RWPE1 (cell line): ENCODE measurements at regions not wholly inside any gene's neighbourhood (a gene's known extent, or its start where the extent isn't known, plus 50 kb on each side); places are given as distances from the start of the nearest gene placed in this dataset.

Experiments used
- CTCF ChIA-PET: fragments of 350-600 bp; sonication (Branson Sonifier 250); formaldehyde crosslinking; extraction: SDS; loops from one replicate; lab custom pipeline; 2021; lab: Yijun Ruan, JAX
- POLR2A ChIA-PET: fragments of 400-600 bp; formaldehyde crosslinking; extraction: SDS; loops from one replicate; lab custom pipeline; 2020; ENCODE audit warnings: antibody characterized with exemption; ENCODE audit not compliant: low non-redundant PET; lab: Yijun Ruan, JAX
- DNase-seq: peaks from one replicate; pipeline ENCODE4 v3.0.0; 2012; ENCODE audit warnings: low spot score
- H3K27ac ChIP-seq: fragments of 450-650 bp; 2 replicates; pipeline ENCODE4 v1.5.1; 2017
- TF ChIP-seq, protein P1 (sequence below): fragments of 450-650 bp; conservative IDR thresholded peaks from 2 replicates; pipeline ENCODE4 v1.5.1; 2017; ENCODE audit warnings: low read depth, mild to moderate bottlenecking

DNA sequence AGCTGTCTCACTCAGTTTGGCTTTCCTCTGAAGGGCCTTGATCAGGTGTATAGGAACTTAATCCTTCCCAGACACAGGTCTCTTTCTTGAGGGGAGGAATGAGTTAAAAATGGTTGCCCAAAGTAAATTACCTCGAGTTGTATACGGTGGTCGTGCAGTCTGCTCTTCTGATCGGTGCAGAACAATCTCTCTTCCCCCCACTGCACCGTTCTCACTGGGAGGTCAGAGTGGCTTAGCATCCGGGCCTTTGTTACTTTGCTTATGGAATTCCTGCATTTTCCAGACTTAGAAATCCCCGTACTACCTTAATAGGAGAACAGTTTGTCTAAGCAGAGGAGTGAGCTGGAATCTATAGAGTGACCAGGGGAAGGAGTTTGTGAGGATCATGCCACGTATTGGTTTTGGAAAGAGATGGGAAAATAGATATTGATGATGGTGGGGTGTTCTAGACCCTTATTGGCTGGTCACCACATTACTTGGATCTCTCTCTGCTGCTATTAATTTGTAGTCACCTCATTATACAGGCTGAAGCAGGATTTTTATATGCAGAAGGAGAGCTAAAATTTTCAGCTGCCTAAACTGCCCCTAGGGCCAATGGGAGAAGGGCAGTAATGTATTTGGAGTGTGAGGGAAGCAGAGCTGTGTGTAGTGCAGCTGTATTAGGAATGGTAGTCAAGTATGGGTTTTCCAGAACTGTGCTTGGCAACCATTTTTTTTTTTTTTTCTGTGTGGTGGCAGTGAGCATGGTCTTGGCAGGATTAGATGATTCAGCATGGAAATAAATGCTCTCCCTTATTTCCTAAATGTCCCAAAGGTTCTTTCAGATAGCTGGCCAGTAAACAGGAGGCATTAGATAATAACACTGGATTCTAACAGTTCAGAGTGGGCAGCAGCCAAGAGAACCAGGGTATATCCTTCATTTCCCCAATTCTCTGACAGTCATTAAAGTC is 81.5 kb downstream of the NDUFS5 start:
- TF ChIP-seq, protein P1, sequence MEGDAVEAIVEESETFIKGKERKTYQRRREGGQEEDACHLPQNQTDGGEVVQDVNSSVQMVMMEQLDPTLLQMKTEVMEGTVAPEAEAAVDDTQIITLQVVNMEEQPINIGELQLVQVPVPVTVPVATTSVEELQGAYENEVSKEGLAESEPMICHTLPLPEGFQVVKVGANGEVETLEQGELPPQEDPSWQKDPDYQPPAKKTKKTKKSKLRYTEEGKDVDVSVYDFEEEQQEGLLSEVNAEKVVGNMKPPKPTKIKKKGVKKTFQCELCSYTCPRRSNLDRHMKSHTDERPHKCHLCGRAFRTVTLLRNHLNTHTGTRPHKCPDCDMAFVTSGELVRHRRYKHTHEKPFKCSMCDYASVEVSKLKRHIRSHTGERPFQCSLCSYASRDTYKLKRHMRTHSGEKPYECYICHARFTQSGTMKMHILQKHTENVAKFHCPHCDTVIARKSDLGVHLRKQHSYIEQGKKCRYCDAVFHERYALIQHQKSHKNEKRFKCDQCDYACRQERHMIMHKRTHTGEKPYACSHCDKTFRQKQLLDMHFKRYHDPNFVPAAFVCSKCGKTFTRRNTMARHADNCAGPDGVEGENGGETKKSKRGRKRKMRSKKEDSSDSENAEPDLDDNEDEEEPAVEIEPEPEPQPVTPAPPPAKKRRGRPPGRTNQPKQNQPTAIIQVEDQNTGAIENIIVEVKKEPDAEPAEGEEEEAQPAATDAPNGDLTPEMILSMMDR = no peak
- no peak for DNase-seq
- POLR2A ChIA-PET = interaction anchor here (0.6 to 1.7 kb wide), 2 partner anchors 25 to 106 kb away, joined by 4 to 7 read pairs; no protein-coding TSS in a partner anchor
- peak overlapping the region; percentile 93; the same call in 1 of the 2 replicates for H3K27ac ChIP-seq
- CTCF ChIA-PET = interaction anchor here (1.1 to 3.4 kb wide), 2 partner anchors 26 to 84 kb away, joined by 4 to 32 read pairs; no protein-coding TSS in a partner anchor

DNA sequence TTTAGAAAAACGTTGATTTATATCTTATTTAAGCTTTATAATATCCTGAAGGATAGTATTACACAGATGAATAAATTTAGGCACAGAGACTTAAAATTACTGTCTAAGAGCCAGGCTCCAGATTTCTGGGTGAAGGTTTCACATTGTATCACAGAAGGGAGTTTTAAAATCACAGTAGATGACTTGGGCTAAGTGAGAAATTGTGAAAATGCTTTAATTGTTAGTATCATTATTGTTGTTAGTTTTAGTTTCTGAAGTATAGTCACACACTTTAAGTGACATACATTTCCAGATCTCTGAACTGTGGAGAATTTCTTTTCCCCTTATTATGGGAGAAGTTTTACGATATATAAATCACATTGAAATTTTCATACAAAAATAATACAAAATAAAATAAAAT is 83.5 kb downstream of the NDUFS5 start:
- TF ChIP-seq, protein P1 = no peak
- H3K27ac ChIP-seq = peak overlapping the region; percentile 55; the same call in 1 of the 2 replicates
- POLR2A ChIA-PET = interaction anchor here (0.6 kb wide), 2 partner anchors 77 to 142 kb away, joined by 3 to 4 read pairs; no protein-coding TSS in a partner anchor

DNA sequence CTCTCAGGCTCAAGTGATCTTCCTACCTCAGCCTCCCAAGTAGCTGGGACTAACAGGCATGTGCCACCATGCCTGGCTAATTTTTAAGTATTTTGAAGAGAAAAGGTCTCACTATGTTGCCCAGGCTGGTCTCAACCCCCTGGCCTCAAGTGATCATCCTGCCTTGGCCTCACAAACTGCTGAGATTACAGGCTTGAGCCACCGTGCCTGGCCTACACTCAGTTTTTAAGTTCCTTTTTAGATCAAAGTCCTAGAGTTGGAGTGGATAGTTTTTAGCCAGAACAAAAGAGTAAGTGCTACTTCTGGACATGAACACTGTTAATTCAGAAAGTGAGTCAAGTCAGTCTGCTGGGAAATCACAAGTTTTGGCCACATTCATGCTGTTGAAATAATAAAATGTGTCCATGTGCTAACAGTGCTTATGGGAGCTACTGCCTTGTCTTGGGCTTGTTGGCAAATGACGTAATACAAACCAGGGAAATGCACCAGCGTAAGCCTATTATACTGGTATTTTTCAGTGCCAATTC is 84.2 kb downstream of the NDUFS5 start:
- H3K27ac ChIP-seq = peak overlapping the region; percentile 88
- TF ChIP-seq, protein P1 = no peak
- CTCF ChIA-PET = interaction anchor here (1.5 kb wide), 1 partner anchor 11 kb away, joined by 4 read pairs; no protein-coding TSS in a partner anchor
- peak; percentile 53 for DNase-seq
- POLR2A ChIA-PET = no interaction called here

More for the DNA sequence above, 83.5 kb downstream of the NDUFS5 start:
- no peak for DNase-seq
- CTCF ChIA-PET = interaction anchor here (0.6 to 1.5 kb wide), 3 partner anchors 11 to 469 kb away, joined by 3 to 4 read pairs (median 4); no protein-coding TSS in a partner anchor

DNA sequence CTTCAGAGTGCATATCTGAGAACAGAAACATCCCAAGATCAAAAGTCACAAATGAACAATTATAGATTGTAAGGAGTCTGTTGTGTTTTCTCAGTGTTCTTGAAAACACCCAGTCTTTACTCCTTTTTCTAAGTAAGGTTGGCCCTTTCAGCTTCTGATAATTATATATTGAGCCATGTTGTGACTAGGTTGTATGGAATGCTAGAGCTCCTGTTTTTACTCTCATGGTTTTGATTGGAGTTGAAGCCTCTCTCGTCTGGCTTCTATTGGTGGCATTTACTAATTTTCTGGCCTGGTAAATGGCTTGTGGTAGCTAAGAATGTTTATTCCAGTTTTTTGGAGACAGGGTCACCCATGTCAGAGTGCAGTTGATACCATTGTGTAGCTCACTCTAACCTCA is 84.7 kb downstream of the NDUFS5 start:
- POLR2A ChIA-PET = no interaction called here
- DNase-seq = peak; percentile 72
- TF ChIP-seq, protein P1 = no peak
- CTCF ChIA-PET = interaction anchor here (0.6 to 1.5 kb wide), 2 partner anchors 12 to 151 kb away, joined by 3 to 4 read pairs; no protein-coding TSS in a partner anchor
- H3K27ac ChIP-seq = peak overlapping the region; percentile 66

DNA sequence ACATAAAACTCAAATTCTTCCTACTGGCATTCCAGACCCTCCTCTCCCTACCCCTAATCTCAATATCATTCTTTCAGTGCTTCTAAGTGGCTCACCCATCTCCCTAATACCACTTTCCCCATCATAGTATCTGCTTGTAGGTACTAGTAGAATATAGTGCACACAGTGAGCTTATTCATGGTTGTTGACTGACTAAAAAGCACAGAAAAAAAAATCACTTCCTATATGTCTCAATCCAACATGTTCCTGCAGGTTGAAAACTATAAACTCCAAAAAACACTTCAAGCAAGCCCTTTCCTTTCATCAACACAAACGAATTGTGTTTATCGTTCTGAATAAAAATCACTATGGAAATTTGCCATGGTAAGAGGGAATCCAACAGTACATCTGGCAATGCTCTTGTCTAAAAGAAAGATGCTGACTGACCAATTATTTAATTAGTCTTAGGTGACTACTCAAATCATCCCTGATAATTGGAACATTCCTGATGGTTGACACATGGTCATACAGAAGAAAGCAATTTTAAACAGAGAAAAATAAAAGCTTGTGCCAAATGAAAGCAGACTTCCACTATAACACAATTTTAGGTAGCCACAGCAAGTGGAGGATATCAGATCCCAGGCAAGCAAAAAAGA is 87.1 kb downstream of the NDUFS5 start:
- H3K27ac ChIP-seq = peak overlapping the region; percentile 71
- DNase-seq = peak; percentile 36
- POLR2A ChIA-PET = no interaction called here
- TF ChIP-seq, protein P1 = no peak
- CTCF ChIA-PET = interaction anchor here (0.6 to 1.0 kb wide), 2 partner anchors 133 to 285 kb away, joined by 3 to 4 read pairs; no protein-coding TSS in a partner anchor
